ENCODE measurements at regions not wholly inside any gene's neighbourhood (a gene's known extent, or its start where the extent isn't known, plus 50 kb on each side); places are given as distances from the start of the nearest gene placed in this dataset.

DNA sequence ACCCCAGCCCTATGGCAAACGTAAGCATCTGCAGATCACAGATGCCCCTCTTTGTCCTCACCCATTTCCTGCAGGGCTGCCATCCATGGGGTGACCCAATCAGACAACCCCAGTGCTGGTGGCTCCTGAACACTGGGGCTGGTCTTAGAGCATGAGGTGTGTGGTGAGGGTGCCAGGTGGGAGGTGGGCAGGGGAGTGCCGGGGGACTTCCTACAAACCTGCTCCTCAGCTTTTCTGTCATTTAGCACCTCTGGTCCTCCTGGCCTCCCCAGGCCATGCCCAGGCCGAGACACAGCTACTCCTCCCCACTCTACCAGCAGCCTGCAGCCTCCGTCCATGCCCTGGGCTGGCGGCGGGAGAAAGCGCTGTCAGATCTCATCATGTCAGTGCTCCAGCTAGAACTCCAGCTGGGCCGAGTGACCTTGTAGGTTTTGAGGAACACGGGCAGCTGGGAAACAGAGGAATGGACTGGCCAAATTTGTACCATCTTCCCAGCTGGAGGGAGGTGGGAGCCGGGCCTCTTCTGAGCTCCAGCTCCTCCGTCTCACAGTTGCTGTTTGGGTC, 157.7 kb upstream of the NECTIN1 start:
- Mint-ChIP-seq H3K4me1 (no peaks in the 10 kb centered on the region), H3K27ac (no peak overlapping the region), H3K27me3 (ENCODE audit: low read depth in 2 of 2) (peaks cover 32 to 67% of the 10 kb centered on the region in 2 donors), H3K4me3 (no peak overlapping the region), H3K36me3 (no peaks in the 10 kb centered on the region), H3K9me3 (no peaks in the 10 kb centered on the region)
- Histone ChIP-seq H3K4me3 (ENCODE audit: low read length) (no peak overlapping the region), H3K36me3 (ENCODE audit: control insufficient read depth, insufficient read depth, low read length) (no peaks in the 10 kb centered on the region), H3K27ac (ENCODE audit: low read length) (no peak overlapping the region), H3K9me3 (ENCODE audit: control insufficient read depth, insufficient read depth, low read length) (no peaks in the 10 kb centered on the region), H3K27me3 (ENCODE audit: control insufficient read depth, insufficient read depth, low read length) (peaks cover 2% of the 10 kb centered on the region), H3K4me1 (ENCODE audit: control insufficient read depth, insufficient read depth, low read length) (no peaks in the 10 kb centered on the region)
- TF ChIP-seq, protein P1, sequence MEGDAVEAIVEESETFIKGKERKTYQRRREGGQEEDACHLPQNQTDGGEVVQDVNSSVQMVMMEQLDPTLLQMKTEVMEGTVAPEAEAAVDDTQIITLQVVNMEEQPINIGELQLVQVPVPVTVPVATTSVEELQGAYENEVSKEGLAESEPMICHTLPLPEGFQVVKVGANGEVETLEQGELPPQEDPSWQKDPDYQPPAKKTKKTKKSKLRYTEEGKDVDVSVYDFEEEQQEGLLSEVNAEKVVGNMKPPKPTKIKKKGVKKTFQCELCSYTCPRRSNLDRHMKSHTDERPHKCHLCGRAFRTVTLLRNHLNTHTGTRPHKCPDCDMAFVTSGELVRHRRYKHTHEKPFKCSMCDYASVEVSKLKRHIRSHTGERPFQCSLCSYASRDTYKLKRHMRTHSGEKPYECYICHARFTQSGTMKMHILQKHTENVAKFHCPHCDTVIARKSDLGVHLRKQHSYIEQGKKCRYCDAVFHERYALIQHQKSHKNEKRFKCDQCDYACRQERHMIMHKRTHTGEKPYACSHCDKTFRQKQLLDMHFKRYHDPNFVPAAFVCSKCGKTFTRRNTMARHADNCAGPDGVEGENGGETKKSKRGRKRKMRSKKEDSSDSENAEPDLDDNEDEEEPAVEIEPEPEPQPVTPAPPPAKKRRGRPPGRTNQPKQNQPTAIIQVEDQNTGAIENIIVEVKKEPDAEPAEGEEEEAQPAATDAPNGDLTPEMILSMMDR (IDR thresholded peaks at IDR 0.05): no peak
- intact Hi-C loops (cut with micrococcal nuclease): no loop called here
- ATAC-seq (no peak), DNase-seq (no peak)
- 85% methylated on average over 10 of the region's 11 CpGs for WGBS (ENCODE audit: insufficient coverage)

DNA sequence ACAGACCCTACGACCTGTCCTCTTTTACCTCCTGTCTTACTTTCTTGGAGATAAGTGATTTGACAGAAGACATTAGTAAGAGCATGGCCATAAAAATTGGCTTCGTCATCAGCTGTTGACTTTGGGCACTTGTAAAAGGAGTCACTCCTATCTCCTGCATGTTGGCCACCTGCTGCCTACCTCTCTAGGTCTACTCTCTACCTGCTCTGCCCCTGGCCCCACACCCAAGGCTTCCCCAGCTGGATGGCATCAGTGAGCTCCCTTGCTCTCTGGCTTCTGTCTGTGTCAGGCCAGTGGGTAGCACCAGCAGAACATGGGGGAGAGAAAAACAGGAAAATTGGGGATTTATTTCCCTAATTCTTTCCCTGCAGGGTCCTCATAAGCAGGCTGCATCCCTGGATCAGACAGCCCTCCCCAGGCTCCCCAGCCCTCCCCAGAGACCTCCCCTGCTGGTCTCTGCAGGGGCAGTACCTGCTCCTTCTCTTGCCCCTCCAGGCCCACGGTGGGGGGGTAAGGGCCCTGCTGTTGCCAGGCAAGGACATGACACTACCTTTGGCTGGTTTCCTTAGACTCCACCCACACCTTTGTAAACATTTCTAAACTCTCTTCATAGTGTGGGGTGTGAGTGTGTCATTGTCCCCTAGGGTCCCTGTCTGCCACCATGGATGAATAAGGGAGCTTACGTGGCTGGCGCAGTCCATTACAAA, 157.0 kb upstream of the NECTIN1 start:
- Mint-ChIP-seq H3K27ac (no peak overlapping the region), H3K36me3 (no peaks in the 10 kb centered on the region), H3K4me3 (no peak overlapping the region), H3K27me3 (ENCODE audit: low read depth in 2 of 2) (peaks cover 33 to 64% of the 10 kb centered on the region in 2 donors), H3K4me1 (no peaks in the 10 kb centered on the region), H3K9me3 (no peaks in the 10 kb centered on the region)
- ATAC-seq (no peak), DNase-seq (no peak)
- Histone ChIP-seq H3K4me1 (ENCODE audit: control insufficient read depth, insufficient read depth, low read length) (no peaks in the 10 kb centered on the region), H3K27me3 (ENCODE audit: control insufficient read depth, insufficient read depth, low read length) (peaks cover 2% of the 10 kb centered on the region), H3K27ac (ENCODE audit: low read length) (no peak overlapping the region), H3K9me3 (ENCODE audit: control insufficient read depth, insufficient read depth, low read length) (no peaks in the 10 kb centered on the region), H3K36me3 (ENCODE audit: control insufficient read depth, insufficient read depth, low read length) (no peaks in the 10 kb centered on the region), H3K4me3 (ENCODE audit: low read length) (no peak overlapping the region)
- TF ChIP-seq, protein P1 (IDR thresholded peaks at IDR 0.05): no peak
- intact Hi-C loops (cut with micrococcal nuclease): no loop called here
- WGBS (ENCODE audit: insufficient coverage): 77% methylated on average over 4 of the region's 5 CpGs

DNA sequence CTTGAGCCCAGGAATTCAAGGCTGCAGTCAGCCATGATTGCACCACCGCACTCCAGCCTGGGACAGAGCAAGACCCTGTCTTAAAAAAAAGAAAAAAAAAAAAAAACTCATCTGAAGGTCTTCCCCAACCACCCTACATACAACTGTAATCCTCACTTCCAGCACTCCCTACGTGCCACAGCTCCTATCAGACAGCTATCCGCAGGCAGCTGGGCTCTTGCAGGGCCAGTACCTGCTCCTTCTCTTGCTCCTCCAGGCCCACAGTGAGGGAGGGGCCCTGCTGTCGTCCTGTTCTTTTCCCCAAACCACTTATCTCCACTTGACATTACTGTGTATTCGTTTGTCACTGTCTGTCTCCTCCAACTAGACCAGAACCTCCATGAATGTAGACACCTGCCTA, 156.1 kb upstream of the NECTIN1 start:
- Mint-ChIP-seq H3K4me3 (no peak overlapping the region), H3K9me3 (no peaks in the 10 kb centered on the region), H3K36me3 (no peaks in the 10 kb centered on the region), H3K4me1 (no peaks in the 10 kb centered on the region), H3K27me3 (ENCODE audit: low read depth in 2 of 2) (peaks cover 36 to 57% of the 10 kb centered on the region in 2 donors), H3K27ac (no peak overlapping the region)
- no peaks in the 10 kb centered on the region for H3K36me3 ChIP-seq (ENCODE audit: control insufficient read depth, insufficient read depth, low read length)
- no peak overlapping the region for H3K4me3 ChIP-seq (ENCODE audit: low read length)
- H3K4me1 ChIP-seq (ENCODE audit: control insufficient read depth, insufficient read depth, low read length): no peaks in the 10 kb centered on the region
- TF ChIP-seq, protein P1 (IDR thresholded peaks at IDR 0.05): no peak
- H3K9me3 ChIP-seq (ENCODE audit: control insufficient read depth, insufficient read depth, low read length): no peaks in the 10 kb centered on the region
- WGBS (ENCODE audit: insufficient coverage): 67% methylated on average over 5 of the region's 5 CpGs
- no peak overlapping the region for H3K27ac ChIP-seq (ENCODE audit: low read length)
- ATAC-seq (no peak), DNase-seq (no peak)
- intact Hi-C loops (cut with micrococcal nuclease): no loop called here
- peaks cover 2% of the 10 kb centered on the region for H3K27me3 ChIP-seq (ENCODE audit: control insufficient read depth, insufficient read depth, low read length)

DNA sequence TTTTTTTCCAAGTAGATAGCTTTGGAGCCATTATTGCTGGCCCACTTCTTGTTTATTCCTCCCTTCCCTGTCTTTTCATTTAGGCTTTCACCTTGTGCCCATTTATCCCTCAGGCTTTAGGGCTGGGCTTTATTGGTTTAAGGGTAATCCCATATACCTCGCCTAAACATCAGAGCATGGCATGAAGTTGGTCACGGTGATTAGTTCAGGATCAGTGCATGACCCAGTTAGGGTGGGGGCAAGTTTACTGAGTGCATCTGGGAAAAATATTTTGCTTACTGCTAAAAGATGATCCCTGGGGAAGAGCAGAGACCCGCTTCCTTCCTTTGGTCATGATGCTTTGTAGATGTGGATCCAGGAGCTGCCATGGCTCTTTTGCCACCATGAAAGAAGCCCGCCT, 153.3 kb upstream of the NECTIN1 start:
- no peak for ATAC-seq
- Histone ChIP-seq H3K36me3 (ENCODE audit: control insufficient read depth, insufficient read depth, low read length) (no peaks in the 10 kb centered on the region), H3K27me3 (ENCODE audit: control insufficient read depth, insufficient read depth, low read length) (peaks cover 2% of the 10 kb centered on the region), H3K9me3 (ENCODE audit: control insufficient read depth, insufficient read depth, low read length) (no peaks in the 10 kb centered on the region), H3K4me1 (ENCODE audit: control insufficient read depth, insufficient read depth, low read length) (no peaks in the 10 kb centered on the region), H3K4me3 (ENCODE audit: low read length) (no peak overlapping the region), H3K27ac (ENCODE audit: low read length) (no peak overlapping the region)
- Mint-ChIP-seq H3K9me3 (no peaks in the 10 kb centered on the region), H3K4me1 (no peaks in the 10 kb centered on the region), H3K36me3 (no peaks in the 10 kb centered on the region), H3K27me3 (ENCODE audit: low read depth in 2 of 2) (peaks cover 34 to 53% of the 10 kb centered on the region in 2 donors), H3K27ac (no peak overlapping the region), H3K4me3 (no peak overlapping the region)
- intact Hi-C loops (cut with micrococcal nuclease): no loop called here
- 86% methylated on average over 4 of the region's 4 CpGs for WGBS (ENCODE audit: insufficient coverage)
- TF ChIP-seq, protein P1 (IDR thresholded peaks at IDR 0.05): no peak
- DNase-seq: no peak
